ENCODE measurements at regions not wholly inside any gene's neighbourhood (a gene's known extent, or its start where the extent isn't known, plus 50 kb on each side); places are given as distances from the start of the nearest gene placed in this dataset.

DNA sequence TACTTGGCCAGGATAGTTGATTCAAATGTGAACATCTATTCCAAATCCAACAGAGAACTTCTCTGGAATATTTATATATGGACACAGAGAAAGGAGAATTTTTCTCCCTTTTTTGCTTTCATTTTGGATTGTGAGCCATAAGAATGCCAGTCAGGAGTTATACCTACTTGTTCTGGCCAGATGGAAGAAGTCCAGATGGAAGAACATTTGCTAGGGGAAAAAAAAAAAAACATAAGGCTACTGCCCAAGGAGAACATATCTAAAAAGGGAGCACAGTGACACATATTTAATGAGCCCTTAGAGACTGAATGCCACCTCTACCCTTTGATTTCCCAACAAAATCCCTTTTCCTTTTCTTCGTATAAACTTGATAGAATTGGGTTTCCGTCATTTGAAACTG lies 61.7 kb upstream of the PPP2R2B start:
- H3K36me3 Mint-ChIP-seq, result no peaks in the 10 kb centered on the region

GRCh38 chr5:146944019-146944418 lies 65.5 kb upstream of the PPP2R2B start:
- H3K4me3 ChIP-seq (replicated peaks in 1 of 3; ENCODE audit: low read depth in 2 of 3, low read length in 3 of 3), result no peak overlapping the region
- Mint-ChIP-seq H3K27ac (no peak overlapping the region), H3K4me3 (no peak overlapping the region), H3K9me3 (peaks cover 0 to 5% (median 3%) of the 10 kb centered on the region in 7 donors), H3K4me1 (peaks cover 2% of the 10 kb centered on the region), H3K36me3 (no peaks in the 10 kb centered on the region), H3K27me3 (ENCODE audit: low read depth in 3 of 3) (no peaks in the 10 kb centered on the region)
- no peak overlapping the region for H3K9ac ChIP-seq (ENCODE audit: insufficient read depth, low read length, poor library complexity, severe bottlenecking)
- no peaks in the 10 kb centered on the region for H3K4me1 ChIP-seq (ENCODE audit: control insufficient read depth in 1 of 2, insufficient read depth in 2 of 2, low read length in 2 of 2)
- no peaks in the 10 kb centered on the region for H3K79me2 ChIP-seq (ENCODE audit: insufficient read depth, low read length)
- H3K27me3 ChIP-seq (ENCODE audit: control insufficient read depth in 2 of 2, insufficient read depth in 2 of 2, low read length in 2 of 2), result no peaks in the 10 kb centered on the region
- H3K4me2 ChIP-seq (replicated peaks; ENCODE audit: extremely low read depth, low read length, poor library complexity, severe bottlenecking), result no peak overlapping the region
- H2AFZ ChIP-seq (ENCODE audit: insufficient read depth, low read depth, low read length, poor library complexity, severe bottlenecking), result no peak overlapping the region
- H3K27ac ChIP-seq (ENCODE audit: low read depth in 1 of 2, low read length in 2 of 2), result no peak overlapping the region
- no peaks in the 10 kb centered on the region for H3K9me3 ChIP-seq (replicated peaks in 1 of 2; ENCODE audit: control insufficient read depth in 1 of 2, insufficient read depth in 1 of 2, low read length in 2 of 2)
- TF ChIP-seq CTCF (IDR thresholded peaks at IDR 0.05), result no peak
- H3K36me3 ChIP-seq (replicated peaks in 1 of 2; ENCODE audit: control insufficient read depth in 1 of 2, insufficient read depth in 2 of 2, low read length in 2 of 2), result no peaks in the 10 kb centered on the region
- DNase-seq, result no peak
- WGBS (ENCODE audit: insufficient coverage), result no CpG with 5 or more reads among the region's 3 CpGs
- no peaks in the 10 kb centered on the region for H4K20me1 ChIP-seq (ENCODE audit: insufficient read depth, low read length)
- intact Hi-C loops (cut with micrococcal nuclease), result no loop called here

More for the DNA sequence above, 61.7 kb upstream of the PPP2R2B start:
- Histone ChIP-seq H3K79me2 (ENCODE audit: insufficient read depth, low read length) (no peaks in the 10 kb centered on the region), H3K9ac (ENCODE audit: insufficient read depth, low read length, poor library complexity, severe bottlenecking) (no peak overlapping the region), H3K36me3 (replicated peaks in 1 of 2; ENCODE audit: control insufficient read depth in 1 of 2, insufficient read depth in 2 of 2, low read length in 2 of 2) (no peaks in the 10 kb centered on the region), H2AFZ (ENCODE audit: insufficient read depth, low read depth, low read length, poor library complexity, severe bottlenecking) (no peak overlapping the region), H3K4me3 (replicated peaks in 1 of 3; ENCODE audit: low read depth in 2 of 3, low read length in 3 of 3) (no peak overlapping the region), H3K4me1 (ENCODE audit: control insufficient read depth in 1 of 2, insufficient read depth in 2 of 2, low read length in 2 of 2) (no peaks in the 10 kb centered on the region), H3K27me3 (ENCODE audit: control insufficient read depth in 2 of 2, insufficient read depth in 2 of 2, low read length in 2 of 2) (no peaks in the 10 kb centered on the region), H4K20me1 (ENCODE audit: insufficient read depth, low read length) (no peaks in the 10 kb centered on the region), H3K9me3 (replicated peaks in 1 of 2; ENCODE audit: control insufficient read depth in 1 of 2, insufficient read depth in 1 of 2, low read length in 2 of 2) (no peaks in the 10 kb centered on the region), H3K27ac (ENCODE audit: low read depth in 1 of 2, low read length in 2 of 2) (no peak overlapping the region), H3K4me2 (replicated peaks; ENCODE audit: extremely low read depth, low read length, poor library complexity, severe bottlenecking) (no peak overlapping the region)
- Mint-ChIP-seq H3K27me3 (ENCODE audit: low read depth in 3 of 3) (peaks cover 0 to 2% (median 0%) of the 10 kb centered on the region in 3 donors), H3K9me3 (peaks cover 0 to 3% (median 0%) of the 10 kb centered on the region in 7 donors), H3K27ac (no peak overlapping the region), H3K4me3 (no peak overlapping the region), H3K4me1 (no peaks in the 10 kb centered on the region)
- no CpG with 5 or more reads among the region's 2 CpGs for WGBS (ENCODE audit: insufficient coverage)
- intact Hi-C loops (cut with micrococcal nuclease), result no loop called here
- no peak for DNase-seq
- no peak for TF ChIP-seq CTCF (IDR thresholded peaks at IDR 0.05)

All from CD14-positive monocyte (primary cell).